Activated naive CD4-positive, alpha-beta T cell treated with anti-CD3 and anti-CD28 coated beads for 36 hours (primary cell): ENCODE measurements at regions not wholly inside any gene's neighbourhood (a gene's known extent, or its start where the extent isn't known, plus 50 kb on each side); places are given as distances from the start of the nearest gene placed in this dataset.

Source experiments
- CTCF ChIA-PET: fragments of 350-600 bp; sonication (Branson Sonifier 250); formaldehyde crosslinking; loops from one replicate; lab custom pipeline; 2021; ENCODE audit warnings: antibody characterized with exemption; lab: Charles Lee
- DNase-seq: peaks from one replicate; pipeline ENCODE4 v3.0.0-alpha.2; 2020
- H3K27ac Mint-ChIP-seq: one replicate; pipeline ENCODE4 v1.8.0; 2021; ENCODE audit warnings: mild to moderate bottlenecking, mixed read lengths
- H3K27me3 Mint-ChIP-seq: one replicate; pipeline ENCODE4 v1.8.0; 2021; ENCODE audit warnings: low read depth, mixed read lengths
- H3K36me3 Mint-ChIP-seq: one replicate; pipeline ENCODE4 v1.8.0; 2021; ENCODE audit warnings: low read depth, mixed read lengths
- H3K4me1 Mint-ChIP-seq: one replicate; pipeline ENCODE4 v1.8.0; 2021; ENCODE audit warnings: low read depth, mixed read lengths
- H3K4me3 Mint-ChIP-seq: one replicate; pipeline ENCODE4 v1.8.0; 2021; ENCODE audit warnings: mild to moderate bottlenecking, moderate library complexity, mixed read lengths
- H3K9me3 Mint-ChIP-seq: one replicate; pipeline ENCODE4 v1.8.0; 2021; ENCODE audit warnings: mixed read lengths
- intact Hi-C: fragments of 100-400 bp; cut with micrococcal nuclease; formaldehyde crosslinking; loops from one replicate; pipeline ENCODE4 v1.15.1; 2023

GRCh38 chr15:77857419-77857818 lies 220.1 kb downstream of the TBC1D2B start:
- Mint-ChIP-seq H3K27ac (no peak overlapping the region), H3K4me1 (no peaks in the 10 kb centered on the region), H3K9me3 (no peaks in the 10 kb centered on the region), H3K4me3 (no peak overlapping the region), H3K27me3 (no peaks in the 10 kb centered on the region), H3K36me3 (no peaks in the 10 kb centered on the region)
- CTCF ChIA-PET = no interaction called here
- DNase-seq = no peak
- intact Hi-C loops = no loop called here

DNA sequence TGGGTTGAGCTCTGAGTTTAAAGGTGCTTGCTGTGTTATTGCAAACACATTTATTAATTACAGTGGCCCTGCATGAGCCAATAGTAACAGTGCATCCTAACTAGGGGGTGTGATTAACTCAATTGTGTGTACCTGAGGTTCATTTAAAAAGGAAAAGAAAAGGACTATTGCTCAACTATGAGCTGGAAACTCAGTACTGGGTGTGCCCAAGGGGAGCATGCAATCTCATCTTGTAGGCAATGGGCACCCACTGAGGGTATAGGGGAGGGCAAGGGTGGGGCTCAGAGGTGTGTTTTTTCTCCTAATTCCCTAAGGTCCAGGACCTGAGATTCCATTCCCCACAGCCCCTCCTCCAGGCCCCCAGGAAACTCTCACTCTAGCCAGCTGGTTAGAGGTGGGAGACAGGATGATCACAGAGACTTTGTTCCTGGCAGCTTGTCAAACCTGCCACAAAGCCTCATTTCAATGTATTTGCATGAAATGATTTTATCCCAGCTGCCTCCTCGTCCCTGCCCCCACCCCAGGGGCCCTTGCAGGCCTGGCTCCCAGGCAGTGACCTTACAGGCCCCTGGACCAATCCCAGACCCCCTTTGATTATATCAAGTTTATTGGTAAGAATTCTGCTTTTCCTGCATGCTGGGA lies 220.7 kb downstream of the TBC1D2B start:
- H3K9me3 Mint-ChIP-seq = no peaks in the 10 kb centered on the region
- intact Hi-C loops = no loop called here
- H3K27ac Mint-ChIP-seq = no peak overlapping the region
- CTCF ChIA-PET = no interaction called here
- no peak for DNase-seq
- no peak overlapping the region for H3K4me3 Mint-ChIP-seq
- no peaks in the 10 kb centered on the region for H3K27me3 Mint-ChIP-seq
- no peaks in the 10 kb centered on the region for H3K4me1 Mint-ChIP-seq
- no peaks in the 10 kb centered on the region for H3K36me3 Mint-ChIP-seq

- CTCF ChIA-PET = no interaction called here
- no peaks in the 10 kb centered on the region for H3K36me3 Mint-ChIP-seq
- no peak for DNase-seq
- no peaks in the 10 kb centered on the region for H3K4me1 Mint-ChIP-seq
- no peak overlapping the region for H3K4me3 Mint-ChIP-seq
- H3K9me3 Mint-ChIP-seq = no peaks in the 10 kb centered on the region
- intact Hi-C loops = no loop called here
- no peaks in the 10 kb centered on the region for H3K27me3 Mint-ChIP-seq
- no peak overlapping the region for H3K27ac Mint-ChIP-seq
These were observed 221.6 kb downstream of the TBC1D2B start for GRCh38 chr15:77855871-77856270.

- H3K9me3 Mint-ChIP-seq = peaks cover 4% of the 10 kb centered on the region
These were observed 222.3 kb upstream of the LINGO1 start for GRCh38 chr15:77854980-77855379.

GRCh38 chr15:77853910-77854309 lies 221.2 kb upstream of the LINGO1 start:
- H3K4me1 Mint-ChIP-seq = no peaks in the 10 kb centered on the region
- no peaks in the 10 kb centered on the region for H3K36me3 Mint-ChIP-seq
- H3K27ac Mint-ChIP-seq = no peak overlapping the region
- no peak overlapping the region for H3K4me3 Mint-ChIP-seq
- CTCF ChIA-PET = no interaction called here
- no peak for DNase-seq
- H3K9me3 Mint-ChIP-seq = peaks cover 5% of the 10 kb centered on the region
- intact Hi-C loops = no loop called here
- H3K27me3 Mint-ChIP-seq = peaks cover 6% of the 10 kb centered on the region

More at GRCh38 chr15:77854980-77855379, 222.3 kb upstream of the LINGO1 start:
- intact Hi-C loops = no loop called here
- DNase-seq = no peak
- Mint-ChIP-seq H3K36me3 (no peaks in the 10 kb centered on the region), H3K4me3 (no peak overlapping the region), H3K27ac (no peak overlapping the region), H3K4me1 (no peaks in the 10 kb centered on the region), H3K27me3 (peaks cover 2% of the 10 kb centered on the region)
- CTCF ChIA-PET = no interaction called here

GRCh38 chr15:77853008-77853328 lies 220.3 kb upstream of the LINGO1 start:
- CTCF ChIA-PET = no interaction called here
- intact Hi-C loops = no loop called here
- Mint-ChIP-seq H3K4me1 (no peaks in the 10 kb centered on the region), H3K4me3 (no peak overlapping the region), H3K9me3 (peaks cover 5% of the 10 kb centered on the region), H3K27ac (no peak overlapping the region), H3K27me3 (peaks cover 10% of the 10 kb centered on the region), H3K36me3 (no peaks in the 10 kb centered on the region)
- no peak for DNase-seq

DNA sequence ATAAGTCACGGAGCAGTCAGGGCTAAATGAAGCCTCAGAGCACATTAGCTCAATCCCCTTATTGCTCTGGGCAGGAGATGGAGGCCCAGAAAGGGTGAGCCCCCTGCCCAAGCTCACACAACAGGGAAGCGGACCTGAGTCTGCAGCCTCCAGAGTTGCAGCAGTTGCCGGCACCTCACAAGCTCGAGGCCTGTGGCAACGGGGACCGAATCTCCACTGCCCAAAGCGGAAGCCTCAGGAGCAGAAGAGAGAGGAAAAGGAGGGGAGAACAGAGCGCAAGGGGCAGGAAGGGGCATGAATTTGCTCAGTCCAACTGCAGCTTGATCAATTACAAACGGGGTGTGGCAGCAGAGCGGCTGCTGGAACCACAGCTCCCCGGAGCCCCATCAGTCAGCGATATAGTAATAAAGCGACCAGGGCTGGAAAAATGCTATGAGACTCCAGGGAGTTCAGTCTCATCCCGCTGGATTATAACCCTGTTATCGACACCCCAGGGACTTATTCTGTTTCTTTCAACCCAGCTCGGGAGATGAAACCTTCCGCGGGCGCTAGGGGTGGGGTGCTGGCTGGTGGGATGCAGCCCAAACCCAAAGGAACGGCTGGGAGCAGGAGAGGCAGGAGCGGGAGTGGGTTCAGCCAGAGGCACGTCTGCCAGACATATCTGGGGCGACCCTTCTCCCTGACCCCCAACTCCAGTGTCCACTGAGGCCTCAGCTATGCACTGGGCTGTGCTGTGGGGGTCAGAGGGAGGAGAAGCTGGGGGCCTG lies 219.7 kb upstream of the LINGO1 start:
- intact Hi-C loops = no loop called here
- peaks cover 12% of the 10 kb centered on the region for H3K27me3 Mint-ChIP-seq
- H3K27ac Mint-ChIP-seq = no peak overlapping the region
- H3K36me3 Mint-ChIP-seq = no peaks in the 10 kb centered on the region
- CTCF ChIA-PET = no interaction called here
- H3K4me1 Mint-ChIP-seq = no peaks in the 10 kb centered on the region
- DNase-seq = no peak
- no peak overlapping the region for H3K4me3 Mint-ChIP-seq
- H3K9me3 Mint-ChIP-seq = peaks cover 5% of the 10 kb centered on the region

- H3K27me3 Mint-ChIP-seq = peaks cover 17% of the 10 kb centered on the region
- CTCF ChIA-PET = no interaction called here
- peaks cover 5% of the 10 kb centered on the region for H3K9me3 Mint-ChIP-seq
- no peak overlapping the region for H3K27ac Mint-ChIP-seq
- no peaks in the 10 kb centered on the region for H3K36me3 Mint-ChIP-seq
- no peaks in the 10 kb centered on the region for H3K4me1 Mint-ChIP-seq
- H3K4me3 Mint-ChIP-seq = no peak overlapping the region
- no peak for DNase-seq
- intact Hi-C loops = no loop called here
These were observed 219.0 kb upstream of the LINGO1 start for GRCh38 chr15:77851691-77852090.

- no peaks in the 10 kb centered on the region for H3K4me1 Mint-ChIP-seq
- no peak for DNase-seq
- intact Hi-C loops = no loop called here
- H3K27ac Mint-ChIP-seq = no peak overlapping the region
- peaks cover 5% of the 10 kb centered on the region for H3K9me3 Mint-ChIP-seq
- H3K4me3 Mint-ChIP-seq = no peak overlapping the region
- CTCF ChIA-PET = no interaction called here
- peaks cover 19% of the 10 kb centered on the region for H3K27me3 Mint-ChIP-seq
- no peaks in the 10 kb centered on the region for H3K36me3 Mint-ChIP-seq
These were observed 218.4 kb upstream of the LINGO1 start for GRCh38 chr15:77851086-77851485.

- Mint-ChIP-seq H3K27ac (no peak overlapping the region), H3K4me1 (no peaks in the 10 kb centered on the region), H3K36me3 (no peaks in the 10 kb centered on the region), H3K4me3 (no peak overlapping the region), H3K27me3 (peaks cover 22% of the 10 kb centered on the region), H3K9me3 (peaks cover 15% of the 10 kb centered on the region)
- CTCF ChIA-PET = interaction anchor here (0.6 to 1.7 kb wide), 2 partner anchors 16 to 26 kb away, joined by 3 read pairs; no protein-coding TSS in a partner anchor
- DNase-seq = no peak
- intact Hi-C loops = no loop called here
These were observed 214.3 kb upstream of the LINGO1 start for GRCh38 chr15:77846986-77847385.

DNA sequence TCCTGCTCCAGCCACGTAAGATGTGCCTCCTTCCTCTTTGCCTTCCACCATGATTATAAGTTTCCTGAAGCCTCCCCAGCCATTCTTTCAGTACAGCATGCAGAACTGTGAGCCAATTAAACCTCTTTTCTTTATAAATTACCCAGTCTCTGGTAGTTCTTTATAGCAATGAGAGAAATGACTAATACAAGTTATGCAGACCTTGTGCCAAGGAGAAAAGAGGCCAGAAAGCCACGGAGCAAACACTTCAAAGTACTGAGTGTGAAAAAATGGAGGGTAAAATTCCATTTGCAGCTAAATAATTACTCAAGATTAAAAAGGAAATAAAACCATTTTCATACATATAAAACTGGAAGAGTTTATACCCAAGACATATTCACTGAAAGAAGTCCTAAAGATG lies 213.6 kb upstream of the LINGO1 start:
- H3K27ac Mint-ChIP-seq = no peak overlapping the region
- intact Hi-C loops = no loop called here
- H3K9me3 Mint-ChIP-seq = peaks cover 15% of the 10 kb centered on the region
- CTCF ChIA-PET = interaction anchor here (0.6 to 1.7 kb wide), 2 partner anchors 15 to 25 kb away, joined by 3 read pairs; no protein-coding TSS in a partner anchor
- no peak overlapping the region for H3K4me3 Mint-ChIP-seq
- no peaks in the 10 kb centered on the region for H3K36me3 Mint-ChIP-seq
- peaks cover 22% of the 10 kb centered on the region for H3K27me3 Mint-ChIP-seq
- no peaks in the 10 kb centered on the region for H3K4me1 Mint-ChIP-seq
- no peak for DNase-seq

GRCh38 chr15:77844798-77845446 lies 212.2 kb upstream of the LINGO1 start:
- intact Hi-C loops = no loop called here
- Mint-ChIP-seq H3K27me3 (peaks cover 24% of the 10 kb centered on the region), H3K4me1 (no peaks in the 10 kb centered on the region), H3K36me3 (no peaks in the 10 kb centered on the region), H3K27ac (no peak overlapping the region), H3K4me3 (no peak overlapping the region), H3K9me3 (peaks cover 10% of the 10 kb centered on the region)
- CTCF ChIA-PET = no interaction called here
- no peak for DNase-seq

DNA sequence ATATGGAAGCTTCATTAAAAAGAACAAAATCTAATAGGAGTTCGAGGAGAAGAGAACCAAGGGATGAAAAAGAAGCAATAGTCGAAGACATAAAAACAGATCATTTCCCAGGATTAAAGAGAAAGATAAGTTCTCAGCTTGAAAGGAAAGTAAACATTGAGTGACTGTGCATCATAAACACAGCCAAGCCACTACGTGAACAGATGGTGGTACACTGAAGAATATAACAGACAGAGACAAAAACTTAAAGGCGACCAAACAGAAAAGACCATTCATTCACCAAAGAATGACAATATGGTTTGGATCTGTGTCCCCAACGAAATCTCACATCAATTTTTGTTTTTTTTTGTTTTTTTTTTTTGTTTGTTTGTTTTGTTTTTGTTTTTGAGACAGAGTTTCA lies 210.8 kb upstream of the LINGO1 start:
- CTCF ChIA-PET = no interaction called here
- peaks cover 9% of the 10 kb centered on the region for H3K9me3 Mint-ChIP-seq

More for the DNA sequence above, 210.8 kb upstream of the LINGO1 start:
- H3K27me3 Mint-ChIP-seq = peaks cover 18% of the 10 kb centered on the region
- no peak overlapping the region for H3K4me3 Mint-ChIP-seq
- H3K27ac Mint-ChIP-seq = no peak overlapping the region
- DNase-seq = no peak
- H3K4me1 Mint-ChIP-seq = no peaks in the 10 kb centered on the region
- H3K36me3 Mint-ChIP-seq = no peaks in the 10 kb centered on the region
- intact Hi-C loops = no loop called here
